A549 (cell line): ENCODE measurements at regions not wholly inside any gene's neighbourhood (a gene's known extent, or its start where the extent isn't known, plus 50 kb on each side); places are given as distances from the start of the nearest gene placed in this dataset.

ENCODE experiments used
- ATAC-seq, 2 experiments: fragments of 200-7000 bp in 1 of 2; fragments of >200 bp in 1 of 2; cut with Nextera tagmentation in 1 of 2; cut with Tn5 transposase in 1 of 2; 3 replicates each; pipeline versions ENCODE4 v1.8.0 to v1.9.1; 2018 to 2020; ENCODE audit warnings: mild to moderate bottlenecking in 1 of 2, moderate library complexity in 1 of 2
- CTCF ChIA-PET: fragments of 300-600 bp; sonication (Branson Sonifier 250); formaldehyde crosslinking; extraction: SDS; loops from one replicate; lab custom pipeline; 2021; ENCODE audit warnings: antibody characterized with exemption, inconsistent platforms; lab: Yijun Ruan, JAX
- POLR2A ChIA-PET: fragments of 350-600 bp; formaldehyde crosslinking; extraction: SDS; loops from one replicate; lab custom pipeline; 2021; ENCODE audit warnings: antibody characterized with exemption, inconsistent platforms; lab: Yijun Ruan, JAX
- DNase-seq, 2 experiments: peaks; one replicate each; pipeline versions ENCODE4 v3.0.0 to v3.0.0-alpha.2; 2011 to 2016; ENCODE audit warnings: low read depth in 1 of 2, low spot score in 1 of 2
- FAIRE-seq: peaks from 2 replicates; lab custom pipeline; 2011; peaks lifted over from hg19 to GRCh38; lab: Jason Lieb, UNC
- H3K27ac ChIP-seq, 2 experiments: fragments of >200 bp; sonication (Bioruptor Twin); formaldehyde crosslinking; 3 replicates each; pipeline ENCODE4 v1.5.1; 2016 to 2017
- H3K4me1 ChIP-seq: fragments of >200 bp; sonication (Bioruptor Twin); formaldehyde crosslinking; 3 replicates; pipeline ENCODE4 v1.6.1; 2016
- H3K4me2 ChIP-seq: fragments of >200 bp; sonication (Bioruptor Twin); formaldehyde crosslinking; 3 replicates; pipeline ENCODE4 v1.6.1; 2016
- H3K4me3 ChIP-seq: fragments of >200 bp; sonication (Bioruptor Twin); formaldehyde crosslinking; 3 replicates; pipeline ENCODE4 v1.5.1; 2016
- H3K9me3 ChIP-seq: fragments of >200 bp; sonication (Bioruptor Twin); formaldehyde crosslinking; 3 replicates; pipeline ENCODE4 v1.6.1; 2016
- CBX8 ChIP-seq: fragments of 200-600 bp; sonication (generic); IDR thresholded peaks from 2 replicates; pipeline ENCODE4 v1.6.1; 2016
- CEBPB ChIP-seq, 2 experiments: fragments of >200 bp in 1 of 2; sonication (Bioruptor Twin) in 1 of 2; formaldehyde crosslinking in 1 of 2; IDR thresholded peaks; 2 replicates each; pipeline ENCODE4 v1.6.1; 2012 to 2016
- CHD2 ChIP-seq: fragments of 150-350 bp; IDR thresholded peaks from 2 replicates; pipeline ENCODE4 v1.6.1; 2014; ENCODE audit warnings: low read length; ENCODE audit not compliant: partially characterized antibody
- EHF ChIP-seq: fragments of 250-450 bp; sonication (Bioruptor Pico); IDR thresholded peaks from 2 replicates; pipeline ENCODE4 v1.5.0; 2020; ENCODE audit warnings: mild to moderate bottlenecking
- EHMT2 ChIP-seq: fragments of 200-600 bp; sonication (generic); IDR thresholded peaks from 2 replicates; pipeline ENCODE4 v1.6.1; 2016; ENCODE audit warnings: antibody characterized with exemption, low read depth, mild to moderate bottlenecking, moderate library complexity
- EP300 ChIP-seq, 2 experiments: fragments of >200 bp; sonication (Bioruptor Twin); formaldehyde crosslinking; IDR thresholded peaks; 2 replicates in 1 of 2; 3 replicates in 1 of 2; pipeline ENCODE4 v1.6.1; 2016 to 2017
- ESRRA ChIP-seq: fragments of 150-350 bp; IDR thresholded peaks from 2 replicates; pipeline ENCODE4 v1.6.1; 2014; ENCODE audit warnings: mild to moderate bottlenecking, low read length, borderline replicate concordance
- FOSL2 ChIP-seq, 2 experiments: fragments of 450-650 bp in 1 of 2; fragments of >200 bp in 1 of 2; sonication (Bioruptor Twin) in 1 of 2; formaldehyde crosslinking; IDR thresholded peaks; 2 replicates each; pipeline versions ENCODE4 v1.5.0 to v1.6.1; 2016 to 2020; ENCODE audit warnings: mild to moderate bottlenecking in 1 of 2, moderate library complexity in 1 of 2
- FOXS1 ChIP-seq: fragments of 250-450 bp; sonication (Bioruptor Pico); IDR thresholded peaks from 2 replicates; pipeline ENCODE4 v1.5.0; 2020; ENCODE audit warnings: mild to moderate bottlenecking, moderate library complexity
- GATA3 ChIP-seq: IDR thresholded peaks from 2 replicates; pipeline ENCODE4 v1.6.1; 2012; ENCODE audit warnings: borderline replicate concordance
- HDAC2 ChIP-seq: fragments of 200-600 bp; sonication (generic); IDR thresholded peaks from 2 replicates; pipeline ENCODE4 v1.6.1; 2016
- HES2 ChIP-seq: fragments of >200 bp; sonication (Bioruptor Twin); formaldehyde crosslinking; IDR thresholded peaks from 2 replicates; pipeline ENCODE4 v1.6.1; 2016
- HOXA7 ChIP-seq: fragments of 250-450 bp; sonication (Bioruptor Pico); IDR thresholded peaks from 2 replicates; pipeline ENCODE4 v1.5.0; 2020; ENCODE audit warnings: mild to moderate bottlenecking, moderate library complexity
- HOXB13 ChIP-seq: fragments of 250-450 bp; sonication (Bioruptor Pico); IDR thresholded peaks from 2 replicates; pipeline ENCODE4 v1.5.0; 2020; ENCODE audit warnings: low read depth, mild to moderate bottlenecking, moderate library complexity
- HOXB5 ChIP-seq: fragments of 250-450 bp; sonication (Bioruptor Pico); IDR thresholded peaks from 2 replicates; pipeline ENCODE4 v1.5.0; 2020; ENCODE audit warnings: mild to moderate bottlenecking, moderate library complexity
- JUN ChIP-seq, 2 experiments: fragments of >200 bp; sonication (Bioruptor Twin); formaldehyde crosslinking; IDR thresholded peaks; 2 replicates in 1 of 2; 3 replicates in 1 of 2; pipeline ENCODE4 v1.6.1; 2016 to 2017
- KDM1A ChIP-seq: fragments of 200-600 bp; sonication (generic); IDR thresholded peaks from 2 replicates; pipeline ENCODE4 v1.6.1; 2016; ENCODE audit warnings: low read depth, mild to moderate bottlenecking
- MAFK ChIP-seq: fragments of 450-650 bp; IDR thresholded peaks from 2 replicates; pipeline ENCODE4 v1.6.1; 2014; ENCODE audit not compliant: partially characterized antibody
- NR3C1 ChIP-seq: fragments of >200 bp; sonication (Bioruptor Twin); formaldehyde crosslinking; IDR thresholded peaks from 3 replicates; pipeline ENCODE4 v1.6.1; 2017
- PBX3 ChIP-seq: IDR thresholded peaks from 2 replicates; pipeline ENCODE4 v1.6.1; 2012
- RARB ChIP-seq: fragments of 250-450 bp; sonication (Bioruptor Pico); IDR thresholded peaks from 2 replicates; pipeline ENCODE4 v1.8.0; 2021; ENCODE audit warnings: mild to moderate bottlenecking, moderate library complexity
- REST ChIP-seq: fragments of 200-600 bp; sonication (generic); IDR thresholded peaks from 2 replicates; pipeline ENCODE4 v1.6.1; 2016; ENCODE audit warnings: antibody characterized with exemption, mild to moderate bottlenecking, moderate library complexity
- RFX5 ChIP-seq: fragments of 450-650 bp; IDR thresholded peaks from 2 replicates; pipeline ENCODE4 v1.7.1; 2014; ENCODE audit warnings: antibody characterized with exemption, mild to moderate bottlenecking, moderate library complexity
- RNF2 ChIP-seq: fragments of 200-600 bp; sonication (generic); IDR thresholded peaks from 2 replicates; pipeline ENCODE4 v1.6.1; 2016; ENCODE audit warnings: low read depth, mild to moderate bottlenecking, antibody characterized with exemption, moderate library complexity, borderline replicate concordance
- TFCP2L1 ChIP-seq: fragments of 250-450 bp; sonication (Bioruptor Pico); IDR thresholded peaks from 2 replicates; pipeline ENCODE4 v1.5.0; 2021; ENCODE audit warnings: mild to moderate bottlenecking
- TP53 ChIP-seq: fragments of 250-450 bp; sonication (Bioruptor Pico); IDR thresholded peaks from 2 replicates; pipeline ENCODE4 v1.5.0; 2021; ENCODE audit warnings: mild to moderate bottlenecking, moderate library complexity
- ZSCAN20 ChIP-seq: fragments of 250-450 bp; sonication (Bioruptor Pico); IDR thresholded peaks from 2 replicates; pipeline ENCODE4 v1.8.0; 2022; ENCODE audit warnings: mild to moderate bottlenecking, moderate library complexity
- WGBS: methylation state at CpG from one replicate; pipeline ENCODE4 v1.1.6; 2017; ENCODE audit errors: missing lambda C conversion rate; 5-methylcytosine and 5-hydroxymethylcytosine counted together

- no peak overlapping the region for H3K27ac ChIP-seq
- H3K4me3 ChIP-seq = no peak overlapping the region
- H3K4me1 ChIP-seq = no peaks in the 10 kb centered on the region
- H3K4me2 ChIP-seq = no peak overlapping the region
- DNase-seq = no peak
- WGBS = 100% methylated on average over 3 of the region's 20 CpGs
- POLR2A ChIA-PET = no interaction called here
- TF ChIP-seq CHD2 (no peak), TFCP2L1 (CRISPR knock-in tag) (no peak), ESRRA (no peak), RARB (CRISPR knock-in tag) (no peak), EHF (no peak), HDAC2 (no peak), FOSL2 (IDR thresholded peaks at IDR 0.05) (no peak), FOSL2 (CRISPR knock-in tag; IDR thresholded peaks at IDR 0.05) (no peak), JUN (IDR thresholded peaks at IDR 0.05) (no peak), HOXA7 (CRISPR knock-in tag) (no peak), RNF2 (no peak), RFX5 (no peak), CEBPB (IDR thresholded peaks at IDR 0.05) (no peak), HOXB13 (CRISPR knock-in tag) (no peak), CBX8 (no peak)
- TF ChIP-seq, all 56 proteins: peak for 0
- H3K9me3 ChIP-seq = no peaks in the 10 kb centered on the region
- CTCF ChIA-PET = no interaction called here
- FAIRE-seq = no peak
- peak in 1 of 2 experiments; percentile 35; a peak in 3 of 6 replicates for ATAC-seq
Measured at GRCh38 chr10:132122097-132122861, 56.5 kb downstream of the JAKMIP3 start.

- H3K9me3 ChIP-seq = no peaks in the 10 kb centered on the region
- H3K27ac ChIP-seq = no peak overlapping the region
- TF ChIP-seq FOSL2 (IDR thresholded peaks at IDR 0.05) (no peak), FOSL2 (CRISPR knock-in tag; IDR thresholded peaks at IDR 0.05) (no peak), GATA3 (no peak), ZSCAN20 (no peak), REST (no peak), EHMT2 (no peak), EP300 (IDR thresholded peaks at IDR 0.05) (no peak), NR3C1 (no peak), HOXB5 (CRISPR knock-in tag) (no peak), TP53 (CRISPR knock-in tag) (no peak), PBX3 (no peak), RARB (CRISPR knock-in tag) (no peak), KDM1A (no peak), CEBPB (IDR thresholded peaks at IDR 0.05) (no peak), MAFK (no peak), HES2 (no peak), FOXS1 (CRISPR knock-in tag) (no peak)
- TF ChIP-seq, all 56 proteins: peak for 0
- FAIRE-seq (no peak), DNase-seq (no peak), ATAC-seq (no peak; a peak in 1 of 6 replicates)
- Histone ChIP-seq H3K4me1 (no peaks in the 10 kb centered on the region), H3K4me2 (no peak overlapping the region), H3K4me3 (no peak overlapping the region)
- WGBS = 87% methylated on average over 19 of the region's 19 CpGs
- CTCF ChIA-PET = interaction anchor here (1.0 to 1.1 kb wide), 2 partner anchors 18 to 237 kb away, joined by 3 read pairs; no protein-coding TSS in a partner anchor
- POLR2A ChIA-PET = no interaction called here
Measured at GRCh38 chr10:132122939-132123445, 57.2 kb downstream of the JAKMIP3 start.
